Omental fat pad (tissue), 3 donors: ENCODE measurements at regions not wholly inside any gene's neighbourhood (a gene's known extent, or its start where the extent isn't known, plus 50 kb on each side); places are given as distances from the start of the nearest gene placed in this dataset.

Experiments used
- ATAC-seq: fragments of 150-250 bp; one replicate; pipeline ENCODE4 v1.9.1; 2016; ENCODE audit warnings: mild to moderate bottlenecking, moderate library complexity; ENCODE audit not compliant: low FRiP score
- DNase-seq: peaks from one replicate; pipeline ENCODE4 v3.0.0-alpha.2; 2019; ENCODE audit warnings: low spot score
- TF ChIP-seq, protein P1 (sequence below), 3 donors: fragments of 450-650 bp; IDR thresholded peaks; one replicate each; pipeline ENCODE4 v1.5.1; 2016 to 2017; ENCODE audit warnings: antibody characterized with exemption in 3 of 3, mild to moderate bottlenecking in 3 of 3, moderate library complexity in 2 of 3

DNA sequence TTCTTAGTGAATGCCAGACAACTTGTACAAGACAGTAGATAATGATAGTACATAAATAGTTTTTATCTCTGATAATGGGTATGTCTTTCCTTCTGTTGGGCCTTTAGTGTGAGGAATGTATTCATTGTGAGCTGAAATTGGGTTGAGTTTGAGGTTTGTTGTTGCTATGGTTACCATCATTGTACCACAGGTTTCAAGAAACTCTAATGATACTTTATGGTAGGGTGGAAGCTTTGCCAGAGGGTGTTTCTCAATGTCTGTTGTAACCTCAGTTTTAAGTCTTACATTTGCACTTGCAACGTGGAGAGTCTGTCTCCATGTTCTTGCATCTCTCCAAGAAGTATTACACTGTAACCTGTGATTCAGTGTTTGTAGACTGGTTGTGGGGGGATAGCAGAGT is 1550.1 kb downstream of the MAT2B start:
- TF ChIP-seq, protein P1, sequence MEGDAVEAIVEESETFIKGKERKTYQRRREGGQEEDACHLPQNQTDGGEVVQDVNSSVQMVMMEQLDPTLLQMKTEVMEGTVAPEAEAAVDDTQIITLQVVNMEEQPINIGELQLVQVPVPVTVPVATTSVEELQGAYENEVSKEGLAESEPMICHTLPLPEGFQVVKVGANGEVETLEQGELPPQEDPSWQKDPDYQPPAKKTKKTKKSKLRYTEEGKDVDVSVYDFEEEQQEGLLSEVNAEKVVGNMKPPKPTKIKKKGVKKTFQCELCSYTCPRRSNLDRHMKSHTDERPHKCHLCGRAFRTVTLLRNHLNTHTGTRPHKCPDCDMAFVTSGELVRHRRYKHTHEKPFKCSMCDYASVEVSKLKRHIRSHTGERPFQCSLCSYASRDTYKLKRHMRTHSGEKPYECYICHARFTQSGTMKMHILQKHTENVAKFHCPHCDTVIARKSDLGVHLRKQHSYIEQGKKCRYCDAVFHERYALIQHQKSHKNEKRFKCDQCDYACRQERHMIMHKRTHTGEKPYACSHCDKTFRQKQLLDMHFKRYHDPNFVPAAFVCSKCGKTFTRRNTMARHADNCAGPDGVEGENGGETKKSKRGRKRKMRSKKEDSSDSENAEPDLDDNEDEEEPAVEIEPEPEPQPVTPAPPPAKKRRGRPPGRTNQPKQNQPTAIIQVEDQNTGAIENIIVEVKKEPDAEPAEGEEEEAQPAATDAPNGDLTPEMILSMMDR (IDR thresholded peaks at IDR 0.05) = no peak
- DNase-seq = no peak
- no peak for ATAC-seq

DNA sequence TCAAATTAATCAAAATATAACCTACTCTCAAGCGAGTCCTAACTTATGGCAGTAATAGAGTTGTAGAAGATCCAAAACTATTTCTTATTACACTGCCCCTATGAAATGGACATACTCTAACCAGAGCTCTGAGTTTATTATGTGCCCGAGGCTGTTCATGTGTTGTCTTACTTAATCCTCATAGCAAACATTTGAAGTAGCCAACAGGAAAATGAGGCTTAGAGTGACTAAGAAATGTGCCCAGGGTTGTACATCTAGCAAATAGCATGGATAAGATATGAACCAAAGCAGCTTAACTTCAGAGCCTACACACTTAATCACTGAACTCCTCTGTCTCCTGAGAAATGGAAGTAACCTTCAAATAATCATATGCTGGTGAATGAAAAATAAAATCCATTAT is 1551.7 kb downstream of the MAT2B start:
- ATAC-seq = no peak
- DNase-seq = no peak
- TF ChIP-seq, protein P1 (IDR thresholded peaks at IDR 0.05) = no peak

DNA sequence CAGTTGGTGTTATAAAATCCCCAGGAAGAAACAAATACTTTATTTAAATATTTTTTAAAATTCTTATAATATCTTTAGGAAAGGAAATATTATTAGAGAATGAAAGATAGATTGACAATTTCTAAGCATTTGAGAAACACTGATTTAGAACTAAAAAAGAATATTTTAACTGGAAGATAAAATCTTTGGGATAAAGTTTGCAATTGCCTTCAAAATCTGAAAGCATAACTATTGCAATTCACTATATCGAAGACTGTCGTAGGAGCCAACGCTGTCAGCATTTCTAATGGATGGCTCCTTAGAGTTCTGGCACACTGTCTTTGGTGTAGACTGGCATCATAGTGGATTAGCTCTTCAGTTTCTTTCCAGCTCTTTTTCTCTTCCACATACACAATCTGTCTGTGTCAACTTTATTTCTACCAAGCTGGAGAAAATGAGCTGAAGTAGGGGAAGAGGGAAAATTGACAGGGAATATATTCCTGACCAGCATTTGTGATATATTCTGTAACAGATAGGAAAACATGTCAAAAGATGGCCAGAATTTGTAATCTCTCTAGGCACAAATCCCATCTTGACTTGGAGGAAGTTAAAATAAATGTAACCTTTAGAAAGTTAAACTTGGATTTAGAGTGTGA is 1561.4 kb downstream of the MAT2B start:
- no peak for ATAC-seq
- TF ChIP-seq, protein P1 (IDR thresholded peaks at IDR 0.05) = no peak
- no peak for DNase-seq

DNA sequence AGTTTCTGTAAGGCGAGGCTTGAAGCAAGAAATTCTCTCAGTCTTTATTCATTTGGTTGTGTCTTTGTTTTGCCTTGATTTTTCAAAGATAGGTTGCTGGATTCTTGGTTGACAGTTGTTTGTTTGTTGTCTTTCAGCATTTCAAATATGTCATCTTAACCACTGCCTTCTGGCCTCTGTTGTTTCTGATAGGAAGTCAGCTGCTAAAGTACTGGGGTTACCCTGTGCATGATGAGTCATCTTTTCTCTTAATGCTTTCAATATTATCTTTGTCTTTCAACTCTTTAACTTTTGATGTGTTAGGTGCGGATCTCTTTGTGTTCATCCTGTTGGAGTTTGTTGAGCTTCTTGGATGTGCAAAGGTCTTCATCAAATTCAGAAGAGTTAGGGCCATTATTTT is 1571.3 kb downstream of the MAT2B start:
- DNase-seq = no peak
- TF ChIP-seq, protein P1 (IDR thresholded peaks at IDR 0.05) = no peak
- no peak for ATAC-seq

DNA sequence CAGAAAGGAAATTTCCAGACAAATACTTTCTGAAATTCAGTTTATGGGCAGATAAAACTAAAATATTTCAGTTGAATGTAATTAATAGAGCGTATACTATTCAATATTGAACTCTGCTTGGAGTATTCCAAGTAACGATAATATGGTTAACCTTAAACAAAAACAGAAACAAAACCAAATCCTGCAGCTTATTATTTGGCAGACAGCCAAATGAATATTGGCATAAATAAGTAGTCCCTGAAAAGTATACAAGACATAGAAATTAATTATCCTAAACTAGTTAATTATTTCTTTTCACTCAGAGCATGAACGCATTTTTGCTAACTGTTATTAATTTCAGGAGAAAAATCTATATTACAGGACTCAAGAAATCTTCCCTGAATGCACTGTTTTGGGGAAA is 1574.0 kb downstream of the MAT2B start:
- DNase-seq = no peak
- TF ChIP-seq, protein P1 (IDR thresholded peaks at IDR 0.05) = no peak
- ATAC-seq = no peak

GRCh38 chr5:165083394-165083793 is 1578.0 kb downstream of the MAT2B start:
- no peak for DNase-seq
- ATAC-seq = no peak
- TF ChIP-seq, protein P1 (IDR thresholded peaks at IDR 0.05) = no peak

DNA sequence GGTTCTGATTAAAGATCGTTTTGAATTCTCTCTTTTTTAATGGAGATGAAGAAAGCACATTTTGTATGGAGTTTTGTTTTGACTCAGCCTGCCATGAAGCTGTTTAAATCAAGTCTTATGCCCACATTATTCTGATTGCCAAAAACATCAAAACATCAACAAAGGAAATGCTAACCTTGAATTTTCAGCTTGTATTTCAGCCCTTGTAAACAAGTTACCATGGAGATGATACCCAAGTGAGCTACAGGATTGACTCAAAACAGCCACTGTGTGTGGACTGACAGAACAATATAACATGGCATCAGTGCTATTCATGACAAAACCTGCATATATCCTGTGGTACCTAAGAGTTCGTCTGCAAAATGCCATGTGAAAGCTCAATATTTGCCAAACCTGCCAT is 1581.0 kb downstream of the MAT2B start:
- ATAC-seq (no peak), DNase-seq (no peak)

More for the DNA sequence above, 1581.0 kb downstream of the MAT2B start:
- TF ChIP-seq, protein P1 (IDR thresholded peaks at IDR 0.05) = no peak
